HG03439 (cell line): ENCODE measurements at regions not wholly inside any gene's neighbourhood (a gene's known extent, or its start where the extent isn't known, plus 50 kb on each side); places are given as distances from the start of the nearest gene placed in this dataset.
"Not testable (repeated sequence)": the region's sequence is repeated elsewhere in the genome, so short reads cannot be mapped to it uniquely, and the experiment has no call there.

Experiments
- ATAC-seq: cut with Tn5 transposase; IDR thresholded peaks from one replicate; pipeline ENCODE4 v1.9.1; 2021; ENCODE audit warnings: mild to moderate bottlenecking, moderate library complexity; ENCODE audit not compliant: unreplicated experiment

- ATAC-seq, result peak; percentile 78
Observed at GRCh38 chr3:144429719-144430121, 458.1 kb downstream of the DIPK2A start.

DNA sequence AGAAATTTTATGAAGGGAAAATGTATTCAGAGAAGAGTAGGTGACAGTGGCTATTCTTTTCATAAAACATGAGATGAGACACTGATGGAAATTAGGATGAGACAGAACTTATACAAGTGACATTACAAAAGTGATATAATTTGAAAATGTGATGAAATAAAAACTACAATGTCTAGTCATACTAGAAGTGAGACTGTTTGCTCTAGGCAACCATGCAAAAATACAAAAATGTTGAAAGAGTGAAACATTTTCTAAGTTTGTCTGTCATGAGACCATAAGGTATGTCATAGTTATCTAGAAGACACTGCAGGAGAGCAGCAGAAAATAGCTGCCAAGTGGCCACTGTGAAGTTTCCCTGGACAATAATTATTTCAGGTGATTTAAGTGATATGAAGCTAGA lies 459.5 kb downstream of the DIPK2A start:
- ATAC-seq, result peak; percentile 59

DNA sequence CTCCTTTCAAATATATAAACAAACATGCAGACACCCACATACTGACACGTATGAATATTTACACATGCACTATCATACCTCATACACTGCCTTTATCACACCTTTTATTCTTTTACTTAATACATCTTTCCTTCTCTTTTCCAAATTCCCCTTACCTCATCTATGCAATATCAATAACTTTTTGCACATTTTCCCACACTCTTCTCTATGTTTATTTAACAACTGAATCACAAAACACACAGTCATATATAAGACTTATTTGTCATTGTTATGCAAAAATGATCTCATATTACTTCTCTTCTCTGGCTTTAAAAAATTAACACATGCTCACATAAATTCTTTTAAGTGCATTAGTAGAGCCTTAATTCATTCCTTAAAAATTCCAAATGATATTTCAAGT lies 461.4 kb downstream of the DIPK2A start:
- ATAC-seq, result no peak

DNA sequence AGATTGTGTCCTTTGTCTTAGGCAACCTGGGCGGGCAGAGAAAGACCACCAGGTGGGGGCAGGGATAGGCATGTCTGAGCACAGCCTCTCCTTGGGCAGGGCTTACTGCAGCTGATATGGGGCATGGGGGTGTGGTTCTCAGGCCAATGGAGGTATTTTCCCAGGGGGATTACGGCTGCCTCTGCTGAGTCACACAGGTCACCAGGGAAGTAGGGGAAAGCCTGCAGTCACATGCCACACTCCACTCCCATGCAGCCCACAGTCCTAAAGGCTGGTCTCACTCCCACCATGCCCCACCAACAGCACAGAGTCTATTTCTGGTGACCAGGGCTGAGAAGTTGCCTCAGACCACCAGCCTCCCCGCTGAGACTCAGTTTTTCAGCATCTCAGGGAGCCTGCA lies 466.4 kb downstream of the DIPK2A start:
- peak; percentile 65 for ATAC-seq

DNA sequence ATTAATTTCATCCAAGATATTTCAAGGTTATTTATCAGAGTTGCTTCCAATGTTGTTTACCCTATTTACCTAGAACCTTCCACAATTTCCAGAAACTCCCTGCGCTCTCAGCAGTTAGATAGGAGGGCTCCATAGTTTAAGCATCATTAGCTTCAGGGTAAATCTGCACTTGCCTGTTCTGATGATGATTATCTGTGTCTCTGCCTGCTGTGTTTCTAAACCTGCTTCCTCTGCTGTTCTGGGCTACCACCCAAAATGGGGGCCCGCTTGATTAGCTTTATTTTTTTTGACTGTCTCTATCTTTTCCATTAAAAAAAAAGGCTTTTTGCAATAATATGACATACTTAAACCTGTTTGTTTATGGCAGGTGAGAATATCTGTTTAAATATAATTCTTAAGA lies 472.4 kb downstream of the DIPK2A start:
- ATAC-seq, result no peak

- ATAC-seq, result no peak
Observed at GRCh38 chr3:144444546-144444945, 472.9 kb downstream of the DIPK2A start.

- ATAC-seq, result no peak
Observed at GRCh38 chr3:144455841-144456440, 484.3 kb downstream of the DIPK2A start.

- ATAC-seq, result no peak
Observed at GRCh38 chr3:144457758-144458157, 486.1 kb downstream of the DIPK2A start.

DNA sequence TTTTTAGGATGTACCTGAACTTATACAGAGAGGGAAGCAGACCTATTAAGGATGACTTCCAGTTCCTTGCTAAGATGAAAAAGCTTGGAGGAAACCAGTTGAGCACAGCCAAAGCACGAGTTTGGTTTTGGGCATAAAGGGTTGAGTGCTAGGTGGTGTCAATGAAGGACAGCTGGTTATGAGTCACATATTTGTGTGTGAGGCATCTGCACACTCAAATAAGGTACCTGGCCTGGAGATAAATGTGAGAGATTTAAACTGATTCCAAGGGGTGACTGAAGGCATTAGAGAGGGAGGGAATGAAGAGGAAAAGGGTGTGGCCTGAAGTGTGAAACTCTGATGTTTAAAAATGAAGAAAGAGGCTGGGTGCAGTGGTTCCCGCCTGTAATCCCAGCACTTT lies 486.7 kb downstream of the DIPK2A start:
- no peak for ATAC-seq

GRCh38 chr3:144462337-144462736 lies 490.7 kb downstream of the DIPK2A start:
- no peak for ATAC-seq

DNA sequence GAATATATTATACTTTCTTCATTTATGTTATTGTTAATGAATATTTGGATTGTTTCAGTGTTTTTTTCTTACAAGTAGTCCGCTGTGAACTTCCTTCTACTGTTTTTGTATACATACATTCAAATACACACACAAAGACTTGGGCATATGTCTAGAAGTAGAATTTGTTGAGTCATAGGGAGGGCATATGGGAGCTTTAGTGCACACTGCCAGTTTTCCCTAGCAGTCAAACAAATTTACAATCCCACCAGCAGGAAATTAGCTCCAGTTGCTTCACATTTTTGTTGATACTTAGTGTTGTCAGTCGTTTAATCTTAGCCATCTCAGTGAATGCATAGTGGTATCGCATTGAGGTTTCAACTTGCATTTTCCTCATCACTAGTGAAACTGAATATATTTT lies 492.3 kb downstream of the DIPK2A start:
- no peak for ATAC-seq

DNA sequence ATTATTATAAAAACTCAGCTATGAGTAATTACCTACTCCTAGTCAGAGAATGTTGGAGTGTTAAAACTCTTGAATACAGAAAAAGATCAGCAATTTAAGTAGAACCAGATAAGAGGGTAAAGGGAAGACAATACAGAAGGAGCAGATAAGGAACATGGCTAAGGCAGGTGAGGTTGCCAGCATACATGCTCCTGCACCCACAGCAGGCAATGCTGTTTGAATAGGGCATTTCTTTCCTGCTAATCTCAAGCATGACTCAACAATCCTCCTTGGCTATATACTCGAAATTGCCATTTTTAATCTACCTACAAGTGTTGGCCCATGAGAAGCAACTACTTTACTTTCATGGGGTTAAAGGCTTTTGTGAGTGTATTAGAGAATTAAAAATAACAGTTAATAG lies 494.5 kb downstream of the DIPK2A start:
- ATAC-seq, result no peak

DNA sequence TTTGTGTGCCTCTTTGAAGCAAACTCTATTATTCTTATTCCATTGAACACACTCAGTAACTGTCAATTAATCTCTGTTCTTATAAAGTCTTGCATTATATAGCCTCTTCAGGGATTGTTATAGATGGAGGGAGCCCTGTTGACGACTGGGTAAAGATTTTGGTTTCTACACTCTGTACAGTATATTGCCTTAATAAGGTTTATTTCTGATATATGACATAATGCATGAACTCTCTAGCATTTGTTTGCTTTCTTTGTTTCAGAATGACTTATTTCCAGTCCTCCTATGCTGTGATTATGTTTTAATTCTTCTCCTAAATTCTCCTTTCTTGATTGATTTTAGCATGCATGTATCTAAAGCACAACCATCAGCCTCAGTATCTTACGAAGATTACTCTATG lies 494.9 kb downstream of the DIPK2A start:
- ATAC-seq, result no peak

DNA sequence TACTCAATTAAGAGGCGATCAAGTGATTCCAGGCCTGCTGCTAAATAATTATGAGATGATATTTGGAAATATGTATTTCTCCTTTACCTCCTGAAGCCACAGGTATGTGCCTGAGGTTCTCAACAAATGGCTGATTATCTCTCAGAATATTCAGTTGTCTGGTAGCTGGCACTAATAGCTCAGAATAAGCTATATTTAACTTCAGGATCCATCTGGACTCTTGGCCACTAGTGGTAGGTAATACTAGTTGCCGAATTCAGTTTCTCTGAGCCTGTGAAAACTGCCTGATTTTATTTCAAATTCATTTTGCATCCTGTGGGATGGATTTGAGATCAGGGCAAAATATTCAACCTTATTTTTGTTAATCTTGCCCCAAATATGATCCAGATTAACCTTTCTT lies 499.0 kb downstream of the DIPK2A start:
- ATAC-seq, result no peak

GRCh38 chr3:144477593-144477992 lies 506.0 kb downstream of the DIPK2A start:
- ATAC-seq, result no peak

DNA sequence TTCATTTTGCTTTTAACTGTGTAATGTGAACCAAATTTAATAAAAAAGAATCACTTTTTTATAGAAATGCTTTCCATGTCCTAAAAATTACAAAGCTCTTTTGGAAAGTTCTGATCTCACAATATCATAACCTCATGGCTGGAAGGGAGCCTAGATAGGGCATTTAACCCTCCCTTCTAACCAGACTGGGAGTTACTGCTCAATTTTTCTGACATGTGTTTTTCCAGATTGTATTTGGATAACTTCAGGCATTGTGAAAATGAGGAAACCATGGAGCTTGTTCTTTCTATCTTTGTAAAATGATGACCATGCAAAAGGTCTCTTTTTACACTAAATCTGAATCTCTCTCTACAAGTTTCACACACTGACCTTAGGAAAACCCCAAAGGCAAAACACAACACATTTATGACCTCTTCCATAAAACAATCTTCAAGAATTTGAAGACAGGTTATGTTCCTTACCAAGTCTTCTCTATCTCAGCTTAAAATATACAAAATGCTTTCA lies 508.8 kb downstream of the DIPK2A start:
- ATAC-seq, result no peak

DNA sequence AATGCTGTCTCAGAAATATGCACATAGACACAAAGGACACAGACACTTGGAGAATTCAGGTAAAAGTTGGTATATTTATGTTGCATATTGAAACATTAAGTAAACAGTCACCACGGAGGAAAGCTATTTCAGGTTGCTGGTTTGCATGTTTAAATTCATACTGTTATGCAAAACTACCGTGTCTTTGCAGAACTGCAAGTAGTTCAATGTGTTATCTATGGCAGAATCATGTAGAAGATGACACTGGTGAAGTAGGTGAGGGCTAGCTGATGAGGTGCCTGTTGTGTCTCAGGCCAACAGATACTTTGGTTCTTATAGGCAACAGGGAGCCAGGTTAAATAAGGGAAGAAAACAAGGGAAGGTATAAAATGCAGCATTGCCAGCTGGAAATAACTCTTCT lies 511.3 kb downstream of the DIPK2A start:
- peak; percentile 77 for ATAC-seq

GRCh38 chr3:144487011-144487410 lies 515.4 kb downstream of the DIPK2A start:
- no peak for ATAC-seq

- ATAC-seq, result no peak
Observed at GRCh38 chr3:144488927-144489326, 517.3 kb downstream of the DIPK2A start.

DNA sequence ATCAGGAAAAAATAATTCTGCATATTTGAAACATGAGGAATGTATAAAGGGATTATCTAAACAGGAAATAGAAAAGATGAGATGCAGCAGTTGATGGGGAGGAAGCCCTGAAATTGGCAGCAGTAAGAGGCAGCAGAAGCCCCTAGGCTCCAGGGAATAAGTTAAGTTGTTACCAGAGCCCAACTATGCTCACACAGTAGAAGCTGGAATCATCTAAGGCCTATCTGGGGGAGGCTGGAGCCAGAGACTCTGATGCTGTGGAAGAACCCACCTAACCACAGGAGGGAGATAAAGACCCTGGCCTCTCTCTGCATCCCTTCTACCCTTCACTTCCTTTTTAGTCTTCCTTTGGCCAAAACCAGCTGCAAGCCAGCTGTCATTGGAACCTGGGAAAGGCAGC lies 519.7 kb downstream of the DIPK2A start:
- ATAC-seq, result no peak

DNA sequence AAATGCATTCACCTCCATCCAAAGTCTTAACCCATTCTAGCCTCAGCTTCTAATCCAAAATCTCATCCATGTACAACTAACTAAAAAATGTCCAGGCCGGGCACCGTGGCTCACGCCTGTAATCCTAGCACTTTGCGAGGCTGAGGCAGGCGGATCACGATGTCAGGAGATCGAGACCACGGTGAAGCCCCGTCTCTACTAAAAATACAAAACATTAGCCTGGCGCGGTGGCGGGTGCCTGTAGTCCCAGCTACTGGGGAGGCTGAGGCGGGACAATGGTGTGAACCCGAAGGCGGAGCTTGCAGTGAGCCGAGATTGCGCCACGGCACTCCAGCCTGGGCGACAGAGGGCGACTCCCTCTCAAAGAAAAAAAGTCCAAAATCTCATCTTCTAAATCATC lies 523.0 kb downstream of the DIPK2A start:
- not testable (repeated sequence) for ATAC-seq

DNA sequence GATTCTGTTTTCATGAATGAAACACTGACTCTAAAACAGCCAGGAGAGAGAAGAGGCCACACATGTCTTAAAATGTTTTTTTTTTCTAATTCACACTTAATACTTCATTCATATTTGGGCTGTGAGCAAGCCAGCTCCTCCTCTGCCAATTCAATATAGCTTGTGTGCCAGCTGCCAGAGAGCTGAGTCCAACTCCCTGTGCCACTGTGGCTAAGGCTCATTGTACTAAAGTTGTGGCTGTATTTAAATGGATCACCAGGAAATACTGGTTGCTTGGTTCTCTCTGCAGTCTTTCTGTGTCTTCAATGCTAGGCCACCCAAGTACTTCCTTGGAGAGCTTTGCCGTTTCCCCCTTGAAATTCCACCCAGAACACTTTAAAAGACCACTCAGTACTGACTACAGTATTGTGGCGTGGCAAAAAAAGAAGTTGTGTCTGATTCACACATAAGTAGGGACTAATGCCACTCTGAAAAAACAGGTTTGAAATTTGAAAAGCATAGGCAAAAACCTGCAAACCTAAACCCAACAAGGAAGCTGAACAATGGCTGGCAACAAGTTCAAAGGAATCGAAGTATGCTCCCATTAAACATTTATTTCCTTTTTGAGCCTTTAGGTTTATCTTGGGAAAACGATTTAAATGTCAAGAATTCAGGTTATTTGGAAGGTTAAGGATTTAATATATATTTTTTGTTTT lies 524.7 kb downstream of the DIPK2A start:
- no peak for ATAC-seq

DNA sequence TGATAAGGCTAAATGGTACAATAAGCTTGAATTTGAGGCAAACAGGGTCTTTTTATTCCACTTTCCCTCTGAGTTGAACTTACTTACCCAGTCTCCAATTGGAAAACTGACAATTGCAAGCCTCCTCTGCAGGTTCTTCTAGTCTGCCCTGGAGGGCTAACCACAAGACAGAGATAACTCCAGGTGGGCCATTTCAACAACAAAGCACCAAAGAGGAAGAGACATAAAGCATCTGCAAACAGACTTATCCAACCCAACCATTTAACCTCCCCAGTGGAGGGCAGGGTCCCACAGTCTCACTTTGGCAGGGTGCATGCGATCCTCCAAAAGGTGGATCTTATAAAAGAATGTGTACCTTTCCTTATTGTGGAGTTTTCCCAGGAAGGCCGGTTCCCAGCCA lies 525.8 kb downstream of the DIPK2A start:
- ATAC-seq, result no peak
